Natural killer cell (primary cell): ENCODE measurements at regions not wholly inside any gene's neighbourhood (a gene's known extent, or its start where the extent isn't known, plus 50 kb on each side); places are given as distances from the start of the nearest gene placed in this dataset.

Experiments
- ATAC-seq, 3 donors: fragments of 150-1000 bp in 2 of 3; fragments of 200-7000 bp in 1 of 3; cut with Tn5 transposase; 1 replicate in 1 of 3; 2 replicates in 2 of 3; pipeline ENCODE4 v1.10.0; 2021; ENCODE audit warnings: mild to moderate bottlenecking in 2 of 3, moderate library complexity in 2 of 3
- DNase-seq, 2 donors: peaks; one replicate each; pipeline versions ENCODE4 v3.0.0 to v3.0.0-alpha.2; 2013 to 2021; ENCODE audit warnings: mixed read lengths in 1 of 2
- H3K27ac ChIP-seq: one replicate; pipeline ENCODE4 v1.5.1; 2013; ENCODE audit warnings: mild to moderate bottlenecking, low read length
- H3K27me3 ChIP-seq: one replicate; pipeline ENCODE4 v1.6.1; 2013; ENCODE audit warnings: low read length; ENCODE audit not compliant: control insufficient read depth, insufficient read depth
- H3K36me3 ChIP-seq: one replicate; pipeline ENCODE4 v1.6.1; 2013; ENCODE audit warnings: low read length; ENCODE audit not compliant: control insufficient read depth, insufficient read depth
- H3K4me1 ChIP-seq: one replicate; pipeline ENCODE4 v1.6.1; 2013; ENCODE audit warnings: low read length; ENCODE audit not compliant: control insufficient read depth, insufficient read depth
- H3K4me3 ChIP-seq: one replicate; pipeline ENCODE4 v1.5.1; 2013; ENCODE audit warnings: low read length
- H3K9me3 ChIP-seq: one replicate; pipeline ENCODE4 v1.6.1; 2013; ENCODE audit warnings: low read length; ENCODE audit not compliant: control insufficient read depth, insufficient read depth
- H3K27ac Mint-ChIP-seq, 2 donors: one replicate each; pipeline ENCODE4 v1.8.0; 2022; ENCODE audit warnings: mild to moderate bottlenecking in 2 of 2, mixed read lengths in 2 of 2, moderate library complexity in 1 of 2
- H3K27me3 Mint-ChIP-seq, 2 donors: one replicate each; pipeline ENCODE4 v1.8.0; 2022; ENCODE audit warnings: low read depth in 2 of 2, mixed read lengths in 2 of 2
- H3K36me3 Mint-ChIP-seq: one replicate; pipeline ENCODE4 v1.8.0; 2022; ENCODE audit warnings: mixed read lengths
- H3K4me1 Mint-ChIP-seq, 2 donors: one replicate each; pipeline ENCODE4 v1.8.0; 2022; ENCODE audit warnings: mixed read lengths in 2 of 2
- H3K4me3 Mint-ChIP-seq: one replicate; pipeline ENCODE4 v1.8.0; 2022; ENCODE audit warnings: mild to moderate bottlenecking, moderate library complexity, mixed read lengths
- H3K9me3 Mint-ChIP-seq, 2 donors: one replicate each; pipeline ENCODE4 v1.8.0; 2022; ENCODE audit warnings: mixed read lengths in 2 of 2
- WGBS: methylation state at CpG from one replicate; pipeline ENCODE4 v1.1.7; 2013; ENCODE audit warnings: missing lambda C conversion rate; ENCODE audit not compliant: insufficient coverage; 5-methylcytosine and 5-hydroxymethylcytosine counted together
- intact Hi-C: fragments of 100-400 bp; cut with micrococcal nuclease; formaldehyde crosslinking; loops from one replicate; pipeline ENCODE4 v1.14.2; 2022
- TF ChIP-seq, protein P1 (sequence below): fragments of 200-600 bp; IDR thresholded peaks from one replicate; pipeline ENCODE4 v1.8.0; 2022; ENCODE audit warnings: antibody characterized with exemption

DNA sequence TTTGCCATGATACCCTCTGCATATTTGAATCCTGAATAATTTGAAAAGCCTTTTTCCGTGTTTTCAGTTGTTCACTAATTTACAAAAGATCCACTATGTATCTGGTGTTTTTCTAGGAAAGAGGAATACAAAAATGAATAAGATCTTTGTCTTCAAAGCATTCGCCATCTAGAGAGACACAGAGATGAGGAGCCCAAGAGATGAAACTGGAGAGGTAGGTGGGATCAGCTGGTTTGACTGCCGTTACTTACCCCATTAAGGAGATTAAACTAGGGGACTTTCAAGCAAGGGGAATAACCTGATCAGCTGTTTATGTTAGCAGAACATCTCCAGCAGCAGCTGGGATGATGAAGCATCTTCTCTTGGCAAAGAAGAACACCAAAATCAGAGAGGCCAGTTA lies 150.2 kb upstream of the SATB2 start:
- no peaks in the 10 kb centered on the region for H3K27me3 Mint-ChIP-seq
- ATAC-seq: no peak
- no peak overlapping the region for H3K4me3 ChIP-seq
- TF ChIP-seq, protein P1, sequence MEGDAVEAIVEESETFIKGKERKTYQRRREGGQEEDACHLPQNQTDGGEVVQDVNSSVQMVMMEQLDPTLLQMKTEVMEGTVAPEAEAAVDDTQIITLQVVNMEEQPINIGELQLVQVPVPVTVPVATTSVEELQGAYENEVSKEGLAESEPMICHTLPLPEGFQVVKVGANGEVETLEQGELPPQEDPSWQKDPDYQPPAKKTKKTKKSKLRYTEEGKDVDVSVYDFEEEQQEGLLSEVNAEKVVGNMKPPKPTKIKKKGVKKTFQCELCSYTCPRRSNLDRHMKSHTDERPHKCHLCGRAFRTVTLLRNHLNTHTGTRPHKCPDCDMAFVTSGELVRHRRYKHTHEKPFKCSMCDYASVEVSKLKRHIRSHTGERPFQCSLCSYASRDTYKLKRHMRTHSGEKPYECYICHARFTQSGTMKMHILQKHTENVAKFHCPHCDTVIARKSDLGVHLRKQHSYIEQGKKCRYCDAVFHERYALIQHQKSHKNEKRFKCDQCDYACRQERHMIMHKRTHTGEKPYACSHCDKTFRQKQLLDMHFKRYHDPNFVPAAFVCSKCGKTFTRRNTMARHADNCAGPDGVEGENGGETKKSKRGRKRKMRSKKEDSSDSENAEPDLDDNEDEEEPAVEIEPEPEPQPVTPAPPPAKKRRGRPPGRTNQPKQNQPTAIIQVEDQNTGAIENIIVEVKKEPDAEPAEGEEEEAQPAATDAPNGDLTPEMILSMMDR: no peak
- no peaks in the 10 kb centered on the region for H3K27me3 ChIP-seq
- intact Hi-C loops: no loop called here
- H3K4me1 ChIP-seq: no peaks in the 10 kb centered on the region
- no peak overlapping the region for H3K27ac Mint-ChIP-seq
- 85% methylated on average over 2 of the region's 3 CpGs for whole genome bisulfite sequencing
- DNase-seq: no peak
- no peaks in the 10 kb centered on the region for H3K36me3 ChIP-seq
- peaks cover 0 to 10% of the 10 kb centered on the region in 2 donors for H3K4me1 Mint-ChIP-seq
- H3K9me3 Mint-ChIP-seq: no peaks in the 10 kb centered on the region
- no peak overlapping the region for H3K4me3 Mint-ChIP-seq
- no peaks in the 10 kb centered on the region for H3K9me3 ChIP-seq
- no peak overlapping the region for H3K27ac ChIP-seq
- H3K36me3 Mint-ChIP-seq: no peaks in the 10 kb centered on the region

- TF ChIP-seq, protein P1: no peak
- peaks cover 0 to 10% of the 10 kb centered on the region in 2 donors for H3K4me1 Mint-ChIP-seq
- H3K27me3 ChIP-seq: no peaks in the 10 kb centered on the region
- no peak overlapping the region for H3K4me3 Mint-ChIP-seq
- H3K36me3 Mint-ChIP-seq: no peaks in the 10 kb centered on the region
- no peak overlapping the region for H3K27ac ChIP-seq
- intact Hi-C loops: no loop called here
- no peak for DNase-seq
- no peak for ATAC-seq
- no peaks in the 10 kb centered on the region for H3K9me3 Mint-ChIP-seq
- peaks cover 0 to 6% of the 10 kb centered on the region in 2 donors for H3K27me3 Mint-ChIP-seq
- no peaks in the 10 kb centered on the region for H3K36me3 ChIP-seq
- H3K27ac Mint-ChIP-seq: no peak overlapping the region
- H3K4me1 ChIP-seq: no peaks in the 10 kb centered on the region
- WGBS: 84% methylated on average over 3 of the region's 4 CpGs
- no peaks in the 10 kb centered on the region for H3K9me3 ChIP-seq
- H3K4me3 ChIP-seq: no peak overlapping the region
Observed at GRCh38 chr2:199606193-199606780, 148.5 kb upstream of the SATB2 start.

DNA sequence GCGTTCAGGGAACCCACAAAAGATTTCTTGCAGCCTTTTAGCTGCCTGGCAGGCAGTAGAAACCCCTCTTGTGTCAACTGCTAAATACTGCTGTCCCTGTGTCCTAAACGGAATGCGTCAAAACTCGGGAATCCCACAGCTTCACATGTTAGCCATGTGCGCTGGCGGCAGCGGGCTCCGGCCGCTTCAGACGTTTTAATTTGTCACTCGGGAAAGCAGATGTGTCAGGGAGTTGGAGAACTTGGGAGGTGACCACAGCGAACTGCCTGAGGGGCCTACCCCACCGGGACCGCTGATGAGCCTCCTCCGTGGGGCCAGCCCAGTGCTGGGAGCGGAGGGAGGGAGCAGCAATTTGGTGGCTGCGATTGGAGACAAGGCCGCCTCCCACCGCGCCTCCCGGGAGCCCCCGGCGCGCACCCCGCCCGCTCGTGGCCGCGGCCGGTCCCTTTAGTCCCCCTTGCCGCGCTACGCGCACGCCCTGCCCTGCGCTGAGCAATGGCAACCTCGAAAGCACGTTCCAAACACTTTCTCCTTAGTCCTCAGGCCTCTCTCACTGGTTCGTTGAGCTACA lies 146.1 kb upstream of the SATB2 start:
- TF ChIP-seq, protein P1: no peak

More for the DNA sequence above, 146.1 kb upstream of the SATB2 start:
- peaks cover 0 to 6% of the 10 kb centered on the region in 2 donors for H3K27me3 Mint-ChIP-seq
- WGBS: 88% methylated on average over 39 of the region's 39 CpGs
- Histone ChIP-seq H3K9me3 (no peaks in the 10 kb centered on the region), H3K27me3 (no peaks in the 10 kb centered on the region), H3K4me3 (no peak overlapping the region), H3K36me3 (no peaks in the 10 kb centered on the region), H3K4me1 (no peaks in the 10 kb centered on the region), H3K27ac (no peak overlapping the region)
- H3K9me3 Mint-ChIP-seq: no peaks in the 10 kb centered on the region
- no peaks in the 10 kb centered on the region for H3K36me3 Mint-ChIP-seq
- H3K27ac Mint-ChIP-seq: no peak overlapping the region
- DNase-seq: no peak
- peaks cover 0 to 10% of the 10 kb centered on the region in 2 donors for H3K4me1 Mint-ChIP-seq
- H3K4me3 Mint-ChIP-seq: no peak overlapping the region
- intact Hi-C loops: no loop called here
- ATAC-seq: no peak
